Osteoblast (primary cell): ENCODE measurements at regions not wholly inside any gene's neighbourhood (a gene's known extent, or its start where the extent isn't known, plus 50 kb on each side); places are given as distances from the start of the nearest gene placed in this dataset.

Experiments
- DNase-seq: peaks from one replicate; pipeline ENCODE4 v3.0.0; 2011; ENCODE audit warnings: low spot score, mixed read lengths; ENCODE audit not compliant: insufficient read length; ENCODE audit errors: missing footprints
- H2AFZ ChIP-seq: 2 replicates; pipeline ENCODE4 v1.6.0; 2011; ENCODE audit warnings: mild to moderate bottlenecking, low read length
- H3K27ac ChIP-seq: 2 replicates; pipeline ENCODE4 v1.5.1; 2011; ENCODE audit warnings: mild to moderate bottlenecking, low read depth, low read length, moderate library complexity
- H3K27me3 ChIP-seq: 2 replicates; pipeline ENCODE4 v1.6.0; 2012; ENCODE audit warnings: mild to moderate bottlenecking, control low read depth, inconsistent platforms, low read length, moderate library complexity; ENCODE audit not compliant: insufficient read depth
- H3K36me3 ChIP-seq: 2 replicates; pipeline ENCODE4 v1.5.1; 2011; ENCODE audit warnings: mild to moderate bottlenecking, low read length, control low read depth, moderate library complexity; ENCODE audit not compliant: insufficient read depth
- H3K4me1 ChIP-seq: 2 replicates; pipeline ENCODE4 v1.5.1; 2011; ENCODE audit warnings: mild to moderate bottlenecking, low read length, control low read depth, moderate library complexity; ENCODE audit not compliant: insufficient read depth
- H3K4me2 ChIP-seq: 2 replicates; pipeline ENCODE4 v1.6.0; 2011; ENCODE audit warnings: mild to moderate bottlenecking, low read length; ENCODE audit not compliant: insufficient read depth
- H3K4me3 ChIP-seq: fragments of 200-600 bp; sonication (generic); 3 replicates; pipeline ENCODE4 v1.5.1; 2012; ENCODE audit warnings: mild to moderate bottlenecking, low read length, inconsistent platforms; ENCODE audit not compliant: insufficient read depth
- H3K79me2 ChIP-seq: 2 replicates; pipeline ENCODE4 v1.6.0; 2012; ENCODE audit warnings: mild to moderate bottlenecking, low read length, control low read depth, inconsistent platforms; ENCODE audit not compliant: insufficient read depth
- H3K9me3 ChIP-seq: 2 replicates; pipeline ENCODE4 v1.5.1; 2011; ENCODE audit warnings: low read depth, low read length, control low read depth
- H4K20me1 ChIP-seq: 2 replicates; pipeline ENCODE4 v1.6.0; 2012; ENCODE audit warnings: mild to moderate bottlenecking, low read length, control low read depth; ENCODE audit not compliant: insufficient read depth
- TF ChIP-seq, protein P1 (sequence below): IDR thresholded peaks from 2 replicates; pipeline ENCODE4 v1.5.1; 2011; ENCODE audit warnings: mild to moderate bottlenecking, low read depth, low read length, moderate library complexity; ENCODE audit errors: extremely low read depth

DNA sequence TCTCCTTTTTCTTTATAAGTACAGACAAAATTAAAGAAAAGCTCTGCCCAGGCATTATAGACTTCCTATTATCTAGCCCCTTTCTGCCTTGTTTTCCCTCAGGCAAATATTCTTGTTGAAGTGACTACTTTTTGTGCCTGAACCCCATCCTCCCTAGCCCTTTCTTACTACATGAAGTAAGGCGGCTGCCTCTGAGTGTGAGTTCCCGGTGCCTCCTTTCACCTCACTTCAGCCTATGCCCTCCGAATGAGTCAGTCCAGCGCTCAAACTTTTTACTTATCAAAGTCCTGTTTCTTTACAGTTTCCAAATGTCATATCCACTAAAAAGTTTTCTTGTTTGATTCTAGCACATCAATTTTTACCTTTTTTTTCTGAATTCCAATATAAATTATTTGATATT is 778.3 kb upstream of the NRXN1 start:
- Histone ChIP-seq H3K27ac (no peak overlapping the region), H2AFZ (peak overlapping the region; percentile 18), H3K4me1 (peaks cover 20% of the 10 kb centered on the region), H3K36me3 (no peaks in the 10 kb centered on the region), H3K9me3 (no peaks in the 10 kb centered on the region), H3K4me2 (no peak overlapping the region), H4K20me1 (no peaks in the 10 kb centered on the region), H3K27me3 (no peaks in the 10 kb centered on the region), H3K79me2 (no peaks in the 10 kb centered on the region), H3K4me3 (no peak overlapping the region)
- TF ChIP-seq, protein P1, sequence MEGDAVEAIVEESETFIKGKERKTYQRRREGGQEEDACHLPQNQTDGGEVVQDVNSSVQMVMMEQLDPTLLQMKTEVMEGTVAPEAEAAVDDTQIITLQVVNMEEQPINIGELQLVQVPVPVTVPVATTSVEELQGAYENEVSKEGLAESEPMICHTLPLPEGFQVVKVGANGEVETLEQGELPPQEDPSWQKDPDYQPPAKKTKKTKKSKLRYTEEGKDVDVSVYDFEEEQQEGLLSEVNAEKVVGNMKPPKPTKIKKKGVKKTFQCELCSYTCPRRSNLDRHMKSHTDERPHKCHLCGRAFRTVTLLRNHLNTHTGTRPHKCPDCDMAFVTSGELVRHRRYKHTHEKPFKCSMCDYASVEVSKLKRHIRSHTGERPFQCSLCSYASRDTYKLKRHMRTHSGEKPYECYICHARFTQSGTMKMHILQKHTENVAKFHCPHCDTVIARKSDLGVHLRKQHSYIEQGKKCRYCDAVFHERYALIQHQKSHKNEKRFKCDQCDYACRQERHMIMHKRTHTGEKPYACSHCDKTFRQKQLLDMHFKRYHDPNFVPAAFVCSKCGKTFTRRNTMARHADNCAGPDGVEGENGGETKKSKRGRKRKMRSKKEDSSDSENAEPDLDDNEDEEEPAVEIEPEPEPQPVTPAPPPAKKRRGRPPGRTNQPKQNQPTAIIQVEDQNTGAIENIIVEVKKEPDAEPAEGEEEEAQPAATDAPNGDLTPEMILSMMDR: no peak
- DNase-seq: no peak

DNA sequence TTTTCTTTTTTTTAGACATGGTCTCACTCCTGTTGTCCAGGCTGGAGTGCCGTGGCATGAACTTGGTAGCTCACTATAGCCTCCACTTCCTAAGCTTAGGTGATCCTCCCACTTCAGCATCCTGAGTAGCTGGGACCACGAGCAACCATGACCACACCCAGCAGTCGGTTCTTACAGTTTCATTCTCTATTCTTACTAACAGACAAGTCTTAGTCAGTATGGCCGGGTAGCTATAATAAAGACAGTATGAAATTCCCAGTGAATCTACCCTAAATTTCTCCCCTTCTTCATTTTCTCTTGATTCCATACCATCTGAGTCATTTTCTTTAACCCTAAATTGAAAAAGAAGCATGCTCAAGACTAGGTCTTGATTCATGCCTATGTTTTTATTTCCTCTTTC is 775.3 kb upstream of the NRXN1 start:
- Histone ChIP-seq H3K4me1 (peaks cover 7% of the 10 kb centered on the region), H3K4me2 (peak overlapping the region; percentile 17), H3K36me3 (no peaks in the 10 kb centered on the region), H4K20me1 (no peaks in the 10 kb centered on the region), H3K9me3 (no peaks in the 10 kb centered on the region), H3K27ac (no peak overlapping the region), H3K4me3 (no peak overlapping the region), H2AFZ (peak overlapping the region; percentile 63), H3K27me3 (no peaks in the 10 kb centered on the region), H3K79me2 (no peaks in the 10 kb centered on the region)
- TF ChIP-seq, protein P1: no peak
- DNase-seq: peak; percentile 54

DNA sequence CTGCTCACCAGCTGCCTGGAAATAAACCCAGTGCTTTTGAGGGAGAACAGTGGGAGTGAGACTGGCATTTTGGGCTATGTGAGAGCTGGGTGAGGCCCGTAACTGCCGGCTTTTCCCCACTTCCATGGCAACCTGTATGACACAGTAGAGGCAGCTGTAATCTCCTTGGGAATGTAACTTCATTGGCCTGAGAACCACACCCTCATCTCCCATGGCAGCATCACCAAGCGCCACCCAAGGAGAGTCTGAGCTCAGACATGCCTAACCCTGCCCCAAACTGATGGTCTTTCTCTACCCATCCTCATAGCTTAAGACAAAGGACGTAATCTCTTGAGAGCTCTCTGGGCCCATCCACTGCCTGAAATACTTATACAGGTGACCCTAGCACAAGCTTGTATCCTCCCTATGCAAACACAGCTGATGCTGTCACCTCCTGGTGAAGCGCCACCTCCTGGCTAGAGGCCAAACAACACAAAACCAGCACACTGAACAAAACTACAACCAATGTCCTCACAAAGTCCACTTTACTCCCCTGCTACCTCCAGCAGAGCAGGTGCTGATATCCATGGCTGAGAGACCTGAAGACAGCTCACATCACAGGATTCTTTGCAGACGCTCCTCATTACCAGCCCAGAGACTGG is 763.4 kb upstream of the NRXN1 start:
- Histone ChIP-seq H3K4me2 (no peak overlapping the region), H3K79me2 (no peaks in the 10 kb centered on the region), H3K27me3 (no peaks in the 10 kb centered on the region), H3K9me3 (no peaks in the 10 kb centered on the region), H2AFZ (no peak overlapping the region), H3K4me3 (no peak overlapping the region), H3K36me3 (no peaks in the 10 kb centered on the region), H4K20me1 (no peaks in the 10 kb centered on the region), H3K4me1 (no peaks in the 10 kb centered on the region), H3K27ac (no peak overlapping the region)
- TF ChIP-seq, protein P1: no peak
- no peak for DNase-seq

DNA sequence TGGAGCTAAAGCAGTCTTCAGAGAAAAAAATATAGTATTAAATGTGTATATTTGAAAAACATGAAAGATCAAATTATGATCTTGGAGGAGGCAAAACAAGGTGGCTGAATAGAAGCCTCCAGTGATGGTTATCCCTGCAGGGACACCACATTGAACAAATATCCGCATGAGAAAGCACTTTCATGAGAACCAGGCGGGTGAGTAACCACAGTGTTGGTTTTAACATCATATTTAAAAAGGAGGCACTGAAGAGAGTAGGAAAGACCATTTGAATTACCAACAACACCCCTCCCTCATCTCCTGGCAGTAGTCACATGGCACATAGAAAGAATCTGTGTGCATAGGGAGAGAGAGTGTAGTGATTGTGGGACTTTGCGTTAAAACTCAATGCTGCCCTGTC is 759.6 kb upstream of the NRXN1 start:
- no peak overlapping the region for H3K4me2 ChIP-seq
- H3K27ac ChIP-seq: no peak overlapping the region
- H3K4me3 ChIP-seq: no peak overlapping the region
- H3K9me3 ChIP-seq: no peaks in the 10 kb centered on the region
- H3K79me2 ChIP-seq: no peaks in the 10 kb centered on the region
- H2AFZ ChIP-seq: no peak overlapping the region
- H4K20me1 ChIP-seq: no peaks in the 10 kb centered on the region
- TF ChIP-seq, protein P1: no peak
- no peaks in the 10 kb centered on the region for H3K27me3 ChIP-seq
- H3K4me1 ChIP-seq: peaks cover 5% of the 10 kb centered on the region
- H3K36me3 ChIP-seq: no peaks in the 10 kb centered on the region
- DNase-seq: no peak
